Lung (tissue), 11 donors: ENCODE measurements at regions not wholly inside any gene's neighbourhood (a gene's known extent, or its start where the extent isn't known, plus 50 kb on each side); places are given as distances from the start of the nearest gene placed in this dataset.

Source experiments
- ATAC-seq: fragments of 200-7000 bp; cut with Tn5 transposase; one replicate; pipeline ENCODE4 v1.9.1; 2020; ENCODE audit warnings: moderate number of reproducible peaks; ENCODE audit not compliant: insufficient read depth, low FRiP score
- DNase-seq, 3 donors: peaks; one replicate each; pipeline ENCODE4 v3.0.0-alpha.2; 2013 to 2017
- H3K27ac ChIP-seq, 2 donors: one replicate each; pipeline ENCODE4 v1.5.1; 2013; ENCODE audit warnings: mild to moderate bottlenecking in 2 of 2, moderate library complexity in 2 of 2, control low read depth in 1 of 2, inconsistent platforms in 1 of 2, low read depth in 1 of 2, low read length in 1 of 2
- H3K27me3 ChIP-seq, 3 donors: one replicate each; pipeline ENCODE4 v1.5.1; 2013; ENCODE audit warnings: low read length in 2 of 3; ENCODE audit not compliant: control insufficient read depth in 3 of 3, insufficient read depth in 3 of 3
- H3K36me3 ChIP-seq, 4 donors: one replicate each; pipeline ENCODE4 v1.5.1; 2013; ENCODE audit warnings: low read length in 4 of 4, mild to moderate bottlenecking in 1 of 4, moderate library complexity in 1 of 4; ENCODE audit not compliant: control insufficient read depth in 4 of 4, insufficient read depth in 4 of 4
- H3K4me1 ChIP-seq, 5 donors: one replicate each; pipeline ENCODE4 v1.5.1; 2013; ENCODE audit warnings: low read length in 5 of 5, mild to moderate bottlenecking in 2 of 5, moderate library complexity in 1 of 5; ENCODE audit not compliant: control insufficient read depth in 5 of 5, insufficient read depth in 5 of 5
- H3K4me3 ChIP-seq: one replicate; pipeline ENCODE4 v1.5.1; 2013; ENCODE audit warnings: mild to moderate bottlenecking, control low read depth, moderate library complexity
- H3K9ac ChIP-seq, 2 donors: one replicate each; pipeline ENCODE4 v1.5.1; 2013; ENCODE audit warnings: low read length in 2 of 2, control low read depth in 1 of 2; ENCODE audit not compliant: insufficient read depth in 1 of 2
- H3K9me3 ChIP-seq, 4 donors: one replicate each; pipeline ENCODE4 v1.5.1; 2013; ENCODE audit warnings: low read length in 3 of 4, mild to moderate bottlenecking in 1 of 4, moderate library complexity in 1 of 4; ENCODE audit not compliant: control insufficient read depth in 4 of 4, insufficient read depth in 3 of 4
- WGBS, 2 donors: extraction: QIAGEN DNeasy Blood & Tissue Kit; methylation state at CpG; one replicate each; pipeline ENCODE4 v1.1.7; 2013; 5-methylcytosine and 5-hydroxymethylcytosine counted together
- TF ChIP-seq, protein P1 (sequence below): IDR thresholded peaks from 2 replicates; pipeline ENCODE4 v1.5.1; 2012; ENCODE audit warnings: mild to moderate bottlenecking; ENCODE audit errors: control extremely low read depth, extremely low read depth
- donor health status: control.
- donor health status: control.
- donor health status: Bipolar disorder and iron deficiency.
- donor health status: healthy.
- donor health status: DM: yes; HTN: yes; CAD: no.

DNA sequence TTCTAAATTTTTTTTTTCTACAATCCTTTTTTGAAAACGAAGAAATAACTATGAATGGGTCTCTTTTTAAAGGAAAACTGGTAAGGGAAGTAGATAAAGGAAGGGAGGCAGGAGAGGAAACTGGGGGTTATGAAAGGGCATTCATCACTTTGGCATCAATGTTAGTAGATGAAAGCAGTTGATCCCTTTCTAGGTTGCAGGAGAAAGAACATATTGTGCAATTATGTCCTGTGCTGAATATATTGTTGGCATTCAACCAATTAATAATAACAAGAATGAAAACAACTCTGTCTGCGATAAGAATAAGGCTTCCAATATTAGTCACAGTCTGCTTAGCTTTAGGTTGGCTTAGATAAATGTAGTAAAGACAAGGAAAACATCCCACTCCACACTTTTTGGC, 796.8 kb upstream of the KLHL1 start:
- ATAC-seq: no peak
- Histone ChIP-seq H3K9me3 (no peaks in the 10 kb centered on the region), H3K4me1 (peaks cover 0 to 7% (median 0%) of the 10 kb centered on the region in 5 donors), H3K9ac (no peak overlapping the region), H3K27ac (no peak overlapping the region), H3K4me3 (no peak overlapping the region), H3K36me3 (no peaks in the 10 kb centered on the region), H3K27me3 (no peaks in the 10 kb centered on the region)
- 20 to 22% methylated on average over 2 of the region's 2 CpGs for WGBS, 2 donors
- TF ChIP-seq, protein P1, sequence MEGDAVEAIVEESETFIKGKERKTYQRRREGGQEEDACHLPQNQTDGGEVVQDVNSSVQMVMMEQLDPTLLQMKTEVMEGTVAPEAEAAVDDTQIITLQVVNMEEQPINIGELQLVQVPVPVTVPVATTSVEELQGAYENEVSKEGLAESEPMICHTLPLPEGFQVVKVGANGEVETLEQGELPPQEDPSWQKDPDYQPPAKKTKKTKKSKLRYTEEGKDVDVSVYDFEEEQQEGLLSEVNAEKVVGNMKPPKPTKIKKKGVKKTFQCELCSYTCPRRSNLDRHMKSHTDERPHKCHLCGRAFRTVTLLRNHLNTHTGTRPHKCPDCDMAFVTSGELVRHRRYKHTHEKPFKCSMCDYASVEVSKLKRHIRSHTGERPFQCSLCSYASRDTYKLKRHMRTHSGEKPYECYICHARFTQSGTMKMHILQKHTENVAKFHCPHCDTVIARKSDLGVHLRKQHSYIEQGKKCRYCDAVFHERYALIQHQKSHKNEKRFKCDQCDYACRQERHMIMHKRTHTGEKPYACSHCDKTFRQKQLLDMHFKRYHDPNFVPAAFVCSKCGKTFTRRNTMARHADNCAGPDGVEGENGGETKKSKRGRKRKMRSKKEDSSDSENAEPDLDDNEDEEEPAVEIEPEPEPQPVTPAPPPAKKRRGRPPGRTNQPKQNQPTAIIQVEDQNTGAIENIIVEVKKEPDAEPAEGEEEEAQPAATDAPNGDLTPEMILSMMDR: no peak
- peak in 2 of 3 donors; percentile 21 for DNase-seq

DNA sequence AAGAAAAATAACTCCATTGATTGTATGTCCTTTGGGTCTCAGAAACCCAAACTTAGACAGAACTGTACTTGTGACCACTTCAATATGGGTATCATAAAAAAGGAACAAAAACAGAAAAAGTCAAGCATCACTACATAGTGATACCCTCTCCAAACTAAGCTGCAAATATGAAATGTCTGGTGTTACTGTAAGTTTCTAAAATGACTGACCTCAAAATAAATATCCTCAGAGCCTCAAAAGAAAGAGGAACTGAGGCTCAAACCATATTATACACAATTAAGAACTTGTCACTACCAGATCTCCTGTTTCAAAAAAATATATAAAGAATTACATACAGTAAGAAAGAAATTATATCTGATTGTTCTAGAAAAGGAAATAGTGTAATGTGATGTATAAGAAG, 787.9 kb upstream of the KLHL1 start:
- Histone ChIP-seq H3K9ac (no peak overlapping the region), H3K4me3 (no peak overlapping the region), H3K36me3 (no peaks in the 10 kb centered on the region), H3K4me1 (no peaks in the 10 kb centered on the region), H3K27ac (no peak overlapping the region), H3K27me3 (no peaks in the 10 kb centered on the region), H3K9me3 (no peaks in the 10 kb centered on the region)
- DNase-seq (no peak), ATAC-seq (no peak)
- TF ChIP-seq, protein P1: no peak

DNA sequence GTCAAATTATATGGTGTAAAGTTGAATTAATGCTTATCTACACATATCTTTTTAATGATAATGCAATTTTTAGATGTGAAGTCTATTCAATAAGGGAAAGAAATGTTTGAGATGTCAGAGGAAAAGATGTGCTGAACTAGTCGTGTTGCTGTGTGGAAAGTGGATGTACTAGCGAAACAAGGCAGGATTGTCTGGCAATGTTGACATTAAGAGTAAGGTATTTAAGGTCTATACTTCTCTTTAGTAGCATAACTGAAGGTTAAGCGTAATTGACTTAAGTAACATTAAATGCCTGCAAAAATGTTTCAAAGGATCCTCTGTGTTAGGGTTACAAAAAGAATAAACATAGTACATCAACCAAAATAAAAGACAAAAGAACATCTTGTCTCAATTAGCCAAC, 787.3 kb upstream of the KLHL1 start:
- Histone ChIP-seq H3K4me1 (no peaks in the 10 kb centered on the region), H3K4me3 (no peak overlapping the region), H3K9me3 (no peaks in the 10 kb centered on the region), H3K36me3 (no peaks in the 10 kb centered on the region), H3K27me3 (no peaks in the 10 kb centered on the region), H3K9ac (no peak overlapping the region), H3K27ac (no peak overlapping the region)
- TF ChIP-seq, protein P1: no peak
- WGBS, 2 donors: 71 to 83% methylated on average over 3 of the region's 3 CpGs
- ATAC-seq (no peak), DNase-seq (no peak)

DNA sequence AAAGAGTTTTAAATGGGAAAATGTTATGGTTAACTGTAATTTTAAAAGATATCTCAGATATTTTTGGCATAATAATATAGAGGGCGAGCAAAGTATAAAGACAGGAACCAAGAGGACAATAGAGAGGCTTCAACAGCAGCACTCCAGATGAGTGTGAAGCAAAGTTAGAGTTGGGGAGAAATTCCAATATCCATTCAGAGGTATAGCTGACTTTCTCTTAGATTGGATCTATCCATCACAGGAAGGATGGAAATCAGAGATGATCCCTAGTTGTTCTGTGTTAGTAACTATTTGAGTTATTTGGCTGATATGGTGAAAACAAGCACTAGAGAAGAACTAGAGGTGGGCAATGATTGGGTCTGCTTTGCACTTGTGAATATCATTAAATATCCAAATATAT, 786.0 kb upstream of the KLHL1 start:
- ATAC-seq (no peak), DNase-seq (no peak)
- Histone ChIP-seq H3K27me3 (no peaks in the 10 kb centered on the region), H3K9me3 (no peaks in the 10 kb centered on the region), H3K27ac (no peak overlapping the region), H3K9ac (no peak overlapping the region), H3K4me3 (no peak overlapping the region), H3K4me1 (no peaks in the 10 kb centered on the region), H3K36me3 (no peaks in the 10 kb centered on the region)
- WGBS, 2 donors: 71 to 92% methylated on average over 1 of the region's 1 CpG
- TF ChIP-seq, protein P1: no peak
